H9 (cell line): ENCODE measurements at regions not wholly inside any gene's neighbourhood (a gene's known extent, or its start where the extent isn't known, plus 50 kb on each side); places are given as distances from the start of the nearest gene placed in this dataset.
A peak's percentile ranks its signal among the peaks of the same experiment; 100 is the strongest.

Experiments
- DNase-seq: peaks from one replicate; pipeline ENCODE4 v3.0.0-alpha.2; 2017
- H2AFZ ChIP-seq: one replicate; pipeline ENCODE4 v1.6.1; 2013; ENCODE audit warnings: mild to moderate bottlenecking, low read length, control low read depth, moderate library complexity
- H2AK5ac ChIP-seq: 2 replicates; pipeline ENCODE4 v1.6.1; 2013; ENCODE audit warnings: low read length, control low read depth, mixed read lengths; ENCODE audit not compliant: insufficient read length
- H2BK120ac ChIP-seq: one replicate; pipeline ENCODE4 v1.6.1; 2013; ENCODE audit warnings: low read depth, mild to moderate bottlenecking, low read length, control low read depth, inconsistent platforms; ENCODE audit not compliant: poor library complexity, severe bottlenecking
- H2BK12ac ChIP-seq: 2 replicates; pipeline ENCODE4 v1.6.1; 2013; ENCODE audit warnings: low read length, control low read depth, mixed read lengths, low read depth; ENCODE audit not compliant: insufficient read length
- H2BK15ac ChIP-seq: 2 replicates; pipeline ENCODE4 v1.6.1; 2013; ENCODE audit warnings: low read depth, low read length, control low read depth
- H2BK20ac ChIP-seq: one replicate; pipeline ENCODE4 v1.6.1; 2013; ENCODE audit warnings: low read depth, mild to moderate bottlenecking, low read length, control low read depth, inconsistent platforms; ENCODE audit not compliant: poor library complexity, severe bottlenecking
- H2BK5ac ChIP-seq: 2 replicates; pipeline ENCODE4 v1.6.1; 2013; ENCODE audit warnings: low read length, control low read depth, mixed read lengths; ENCODE audit not compliant: insufficient read length
- H3K14ac ChIP-seq: 2 replicates; pipeline ENCODE4 v1.6.1; 2013; ENCODE audit warnings: low read length, control low read depth; ENCODE audit not compliant: insufficient read depth
- H3K18ac ChIP-seq: 2 replicates; pipeline ENCODE4 v1.6.1; 2013; ENCODE audit warnings: low read depth, mild to moderate bottlenecking, mixed read lengths, low read length, control low read depth; ENCODE audit not compliant: insufficient read length
- H3K23ac ChIP-seq: 2 replicates; pipeline ENCODE4 v1.6.1; 2013; ENCODE audit warnings: low read length, control low read depth, mixed read lengths, low read depth; ENCODE audit not compliant: insufficient read length
- H3K23me2 ChIP-seq: 2 replicates; pipeline ENCODE4 v1.6.1; 2013; ENCODE audit warnings: low read depth, mild to moderate bottlenecking, mixed read lengths, low read length, control low read depth; ENCODE audit not compliant: insufficient read length, poor library complexity, severe bottlenecking
- H3K27ac ChIP-seq: 2 replicates; pipeline ENCODE4 v1.5.1; 2013; ENCODE audit warnings: low read length, control low read depth, mixed read lengths, low read depth; ENCODE audit not compliant: insufficient read length
- H3K27me3 ChIP-seq: 2 replicates; pipeline ENCODE4 v1.6.1; 2013; ENCODE audit warnings: low read length, control low read depth, inconsistent platforms; ENCODE audit not compliant: insufficient read depth
- H3K4ac ChIP-seq: 2 replicates; pipeline ENCODE4 v1.6.1; 2013; ENCODE audit warnings: low read depth, mild to moderate bottlenecking, control low read depth, inconsistent platforms, low read length, moderate library complexity
- H3K4me1 ChIP-seq: 2 replicates; pipeline ENCODE4 v1.6.1; 2013; ENCODE audit warnings: low read length, control low read depth, inconsistent platforms; ENCODE audit not compliant: insufficient read depth
- H3K4me2 ChIP-seq: 2 replicates; pipeline ENCODE4 v1.6.1; 2013; ENCODE audit warnings: low read length, control low read depth, mixed read lengths; ENCODE audit not compliant: insufficient read length, insufficient read depth
- H3K56ac ChIP-seq: 2 replicates; pipeline ENCODE4 v1.6.1; 2013; ENCODE audit warnings: low read depth, mild to moderate bottlenecking, mixed read lengths, low read length, control low read depth; ENCODE audit not compliant: insufficient read length
- H3K79me1 ChIP-seq: 2 replicates; pipeline ENCODE4 v1.6.1; 2013; ENCODE audit warnings: low read depth, mild to moderate bottlenecking, moderate library complexity, low read length, control low read depth, inconsistent platforms; ENCODE audit not compliant: insufficient read depth, poor library complexity, severe bottlenecking
- H3K79me2 ChIP-seq: 2 replicates; pipeline ENCODE4 v1.6.1; 2013; ENCODE audit warnings: low read length, control low read depth, inconsistent platforms; ENCODE audit not compliant: insufficient read depth
- H3K9ac ChIP-seq: 2 replicates; pipeline ENCODE4 v1.6.1; 2013; ENCODE audit warnings: low read length, control low read depth, mixed read lengths; ENCODE audit not compliant: insufficient read length; ENCODE audit errors: extremely low read depth
- H3K9me3 ChIP-seq: one replicate; pipeline ENCODE4 v1.6.1; 2013; ENCODE audit warnings: low read depth, low read length, inconsistent platforms; ENCODE audit not compliant: control insufficient read depth
- H3T11ph ChIP-seq: one replicate; pipeline ENCODE4 v1.6.1; 2013; ENCODE audit warnings: mild to moderate bottlenecking, low read length, control low read depth, inconsistent platforms
- H4K20me1 ChIP-seq: one replicate; pipeline ENCODE4 v1.6.1; 2013; ENCODE audit not compliant: control insufficient read depth, insufficient read length, insufficient read depth
- H4K5ac ChIP-seq: 2 replicates; pipeline ENCODE4 v1.6.1; 2013; ENCODE audit warnings: low read depth, mild to moderate bottlenecking, mixed read lengths, low read length, control low read depth; ENCODE audit not compliant: insufficient read length
- H4K8ac ChIP-seq: replicated peaks from 2 replicates; pipeline ENCODE4 v1.6.1; 2013; ENCODE audit warnings: low read length, control low read depth, mixed read lengths, low read depth; ENCODE audit not compliant: insufficient read length
- H4K91ac ChIP-seq: 2 replicates; pipeline ENCODE4 v1.6.1; 2013; ENCODE audit warnings: low read depth, mild to moderate bottlenecking, moderate library complexity, mixed read lengths, low read length, control low read depth; ENCODE audit not compliant: insufficient read length
- H3K27ac Mint-ChIP-seq, 3 experiments: 2 replicates in 2 of 3; 3 replicates in 1 of 3; pipeline ENCODE4 v1.8.0; 2020 to 2021; ENCODE audit warnings: mixed read lengths in 3 of 3, mild to moderate bottlenecking in 1 of 3, moderate library complexity in 1 of 3
- H3K27me3 Mint-ChIP-seq: 2 replicates; pipeline ENCODE4 v1.8.0; 2021; ENCODE audit warnings: low read depth, mild to moderate bottlenecking, moderate library complexity, mixed read lengths
- H3K36me3 Mint-ChIP-seq, 3 experiments: 2 replicates in 2 of 3; 3 replicates in 1 of 3; pipeline ENCODE4 v1.8.0; 2020 to 2021; ENCODE audit warnings: low read depth in 3 of 3, mixed read lengths in 3 of 3; ENCODE audit not compliant: insufficient read depth in 1 of 3
- H3K4me1 Mint-ChIP-seq, 2 experiments: 2 replicates each; pipeline ENCODE4 v1.8.0; 2020; ENCODE audit warnings: mixed read lengths in 2 of 2
- H3K4me3 Mint-ChIP-seq, 2 experiments: 2 replicates in 1 of 2; 3 replicates in 1 of 2; pipeline ENCODE4 v1.8.0; 2020 to 2021; ENCODE audit warnings: mild to moderate bottlenecking in 2 of 2, mixed read lengths in 2 of 2, moderate library complexity in 1 of 2
- H3K9me3 Mint-ChIP-seq, 2 experiments: 2 replicates in 1 of 2; 3 replicates in 1 of 2; pipeline ENCODE4 v1.8.0; 2020; ENCODE audit warnings: mild to moderate bottlenecking in 2 of 2, mixed read lengths in 2 of 2, moderate library complexity in 1 of 2
- WGBS: extraction: QIAGEN DNeasy Blood & Tissue Kit; methylation state at CpG from one replicate; pipeline ENCODE4 v1.1.7; 2013; ENCODE audit warnings: missing lambda C conversion rate, low lambda C conversion rate, mixed read lengths; ENCODE audit not compliant: insufficient read length; ENCODE audit errors: extremely low coverage; 5-methylcytosine and 5-hydroxymethylcytosine counted together
- TF ChIP-seq, protein P1 (sequence below): fragments of 200-600 bp; sonication (generic); conservative IDR thresholded peaks from 3 replicates; pipeline ENCODE4 v1.8.0; 2021; ENCODE audit warnings: antibody characterized with exemption, mild to moderate bottlenecking

DNA sequence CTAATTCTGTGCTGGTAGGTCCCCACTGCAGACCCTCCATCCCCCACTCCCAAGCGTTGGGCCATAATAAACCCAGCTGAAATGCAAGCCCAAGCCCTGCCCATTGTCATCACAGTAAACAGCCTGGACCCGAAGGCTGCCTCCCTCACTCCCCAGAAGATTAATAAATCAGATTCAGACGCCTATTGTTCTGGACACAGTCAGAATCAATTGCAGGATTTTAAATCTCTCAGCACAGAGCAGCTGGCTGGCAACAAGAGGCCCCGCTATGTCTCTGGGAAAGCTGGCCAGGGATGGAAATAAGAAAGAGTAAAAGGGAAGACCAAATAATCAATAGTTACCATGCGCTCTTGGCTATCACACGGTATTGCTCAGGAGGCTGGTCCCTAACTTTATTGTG, 93.9 kb downstream of the C17orf67 start:
- no CpG with 5 or more reads among the region's 6 CpGs for WGBS
- Histone ChIP-seq H3K14ac (no peak overlapping the region), H2BK15ac (no peak overlapping the region), H3K56ac (no peak overlapping the region), H2BK120ac (no peak overlapping the region), H3K27me3 (no peaks in the 10 kb centered on the region), H4K20me1 (no peaks in the 10 kb centered on the region), H2BK5ac (no peak overlapping the region), H3K23me2 (no peaks in the 10 kb centered on the region), H3T11ph (no peak overlapping the region), H3K23ac (no peak overlapping the region), H3K18ac (no peak overlapping the region), H3K79me2 (no peaks in the 10 kb centered on the region), H3K4me2 (no peak overlapping the region), H3K79me1 (no peaks in the 10 kb centered on the region), H4K8ac (no peak overlapping the region), H2BK12ac (no peak overlapping the region), H4K5ac (no peak overlapping the region), H3K9me3 (no peaks in the 10 kb centered on the region), H3K27ac (no peak overlapping the region), H3K4ac (no peak overlapping the region), H2AK5ac (no peak overlapping the region), H3K4me1 (no peaks in the 10 kb centered on the region), H2BK20ac (no peak overlapping the region), H2AFZ (no peak overlapping the region), H4K91ac (no peak overlapping the region), H3K9ac (no peak overlapping the region)
- Mint-ChIP-seq H3K27ac (peak overlapping the region in 1 of 3 experiments; percentile 76; a peak in 1 of 7 replicates), H3K9me3 (peaks cover 0 to 2% of the 10 kb centered on the region in 2 experiments; a peak in 1 of 5 replicates), H3K27me3 (peaks cover 8% of the 10 kb centered on the region), H3K36me3 (no peaks in the 10 kb centered on the region), H3K4me3 (no peak overlapping the region), H3K4me1 (peaks cover 7 to 15% of the 10 kb centered on the region in 2 experiments)
- TF ChIP-seq, protein P1, sequence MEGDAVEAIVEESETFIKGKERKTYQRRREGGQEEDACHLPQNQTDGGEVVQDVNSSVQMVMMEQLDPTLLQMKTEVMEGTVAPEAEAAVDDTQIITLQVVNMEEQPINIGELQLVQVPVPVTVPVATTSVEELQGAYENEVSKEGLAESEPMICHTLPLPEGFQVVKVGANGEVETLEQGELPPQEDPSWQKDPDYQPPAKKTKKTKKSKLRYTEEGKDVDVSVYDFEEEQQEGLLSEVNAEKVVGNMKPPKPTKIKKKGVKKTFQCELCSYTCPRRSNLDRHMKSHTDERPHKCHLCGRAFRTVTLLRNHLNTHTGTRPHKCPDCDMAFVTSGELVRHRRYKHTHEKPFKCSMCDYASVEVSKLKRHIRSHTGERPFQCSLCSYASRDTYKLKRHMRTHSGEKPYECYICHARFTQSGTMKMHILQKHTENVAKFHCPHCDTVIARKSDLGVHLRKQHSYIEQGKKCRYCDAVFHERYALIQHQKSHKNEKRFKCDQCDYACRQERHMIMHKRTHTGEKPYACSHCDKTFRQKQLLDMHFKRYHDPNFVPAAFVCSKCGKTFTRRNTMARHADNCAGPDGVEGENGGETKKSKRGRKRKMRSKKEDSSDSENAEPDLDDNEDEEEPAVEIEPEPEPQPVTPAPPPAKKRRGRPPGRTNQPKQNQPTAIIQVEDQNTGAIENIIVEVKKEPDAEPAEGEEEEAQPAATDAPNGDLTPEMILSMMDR = no peak
- DNase-seq = no peak
